IPS-15b (cell line): ENCODE measurements at regions not wholly inside any gene's neighbourhood (a gene's known extent, or its start where the extent isn't known, plus 50 kb on each side); places are given as distances from the start of the nearest gene placed in this dataset.

ENCODE experiments used
- H3K27me3 ChIP-seq: one replicate; pipeline ENCODE4 v1.6.1; 2013; ENCODE audit warnings: low read length; ENCODE audit not compliant: control insufficient read depth, insufficient read depth
- H3K36me3 ChIP-seq: one replicate; pipeline ENCODE4 v1.6.1; 2013; ENCODE audit warnings: low read length; ENCODE audit not compliant: control insufficient read depth, insufficient read depth
- H3K4me1 ChIP-seq: one replicate; pipeline ENCODE4 v1.6.1; 2013; ENCODE audit warnings: mild to moderate bottlenecking, low read length; ENCODE audit not compliant: control insufficient read depth, insufficient read depth
- H3K4me3 ChIP-seq: one replicate; pipeline ENCODE4 v1.5.1; 2013; ENCODE audit warnings: low read depth, low read length
- H3K9ac ChIP-seq: one replicate; pipeline ENCODE4 v1.6.1; 2013; ENCODE audit warnings: low read depth, mild to moderate bottlenecking, low read length
- H3K9me3 ChIP-seq: one replicate; pipeline ENCODE4 v1.6.1; 2013; ENCODE audit warnings: mild to moderate bottlenecking, low read length; ENCODE audit not compliant: control insufficient read depth, insufficient read depth

DNA sequence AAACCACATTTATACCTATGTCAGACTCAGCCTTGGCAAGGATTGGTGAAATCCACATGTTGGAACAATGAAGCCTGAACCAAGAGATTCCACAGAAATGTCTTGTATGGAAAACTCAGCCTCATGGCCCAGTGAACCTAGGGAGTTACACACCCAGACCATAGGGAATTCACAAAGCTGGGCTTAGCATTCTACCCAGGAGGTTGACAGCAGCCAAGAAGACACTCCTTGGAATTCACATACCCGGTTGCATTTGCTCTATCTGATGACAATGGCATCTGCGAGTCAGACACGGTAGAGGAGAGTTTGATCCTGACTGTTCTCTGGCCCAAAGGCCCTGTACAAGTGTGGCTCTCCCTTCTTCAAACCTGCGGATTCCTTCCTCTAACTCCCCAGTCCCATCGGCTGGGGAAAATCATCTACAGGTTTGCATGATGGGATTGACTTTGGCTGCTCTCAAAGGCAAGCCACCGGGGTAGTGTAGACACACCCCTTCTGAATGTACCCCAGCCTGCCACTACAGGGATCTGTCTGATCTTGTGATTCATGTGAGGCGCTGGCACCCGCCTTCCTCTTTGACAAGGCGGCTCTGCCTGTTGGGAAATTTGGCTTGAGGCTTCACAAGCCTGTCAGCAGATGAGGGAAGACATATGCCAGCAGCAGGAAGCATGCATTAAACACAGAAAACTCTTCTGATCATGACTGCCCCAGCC, 297.3 kb upstream of the KAZN start:
- H3K4me3 ChIP-seq: no peak overlapping the region
- H3K27me3 ChIP-seq: no peaks in the 10 kb centered on the region
- H3K9ac ChIP-seq: no peak overlapping the region
- no peaks in the 10 kb centered on the region for H3K9me3 ChIP-seq
- peaks cover 2% of the 10 kb centered on the region for H3K4me1 ChIP-seq
- H3K36me3 ChIP-seq: no peaks in the 10 kb centered on the region

DNA sequence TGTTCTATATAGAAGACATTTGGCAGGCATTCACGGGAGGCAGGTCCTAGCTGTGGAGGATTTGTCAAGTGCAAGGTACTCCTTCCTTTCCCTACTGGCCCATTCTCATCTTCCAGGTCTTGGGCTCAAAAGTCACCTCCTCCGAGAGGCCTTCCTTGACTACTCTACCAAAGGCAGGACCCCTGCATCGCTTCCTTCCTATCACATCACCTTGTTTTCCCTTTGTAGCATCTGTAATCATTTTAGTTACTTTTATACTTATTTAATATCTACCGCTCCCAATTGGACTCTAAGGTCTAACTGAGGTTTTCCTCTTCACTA, 296.8 kb upstream of the KAZN start:
- H3K9ac ChIP-seq: no peak overlapping the region
- no peak overlapping the region for H3K4me3 ChIP-seq
- peaks cover 2% of the 10 kb centered on the region for H3K4me1 ChIP-seq
- H3K36me3 ChIP-seq: no peaks in the 10 kb centered on the region
- no peaks in the 10 kb centered on the region for H3K27me3 ChIP-seq
- no peaks in the 10 kb centered on the region for H3K9me3 ChIP-seq

DNA sequence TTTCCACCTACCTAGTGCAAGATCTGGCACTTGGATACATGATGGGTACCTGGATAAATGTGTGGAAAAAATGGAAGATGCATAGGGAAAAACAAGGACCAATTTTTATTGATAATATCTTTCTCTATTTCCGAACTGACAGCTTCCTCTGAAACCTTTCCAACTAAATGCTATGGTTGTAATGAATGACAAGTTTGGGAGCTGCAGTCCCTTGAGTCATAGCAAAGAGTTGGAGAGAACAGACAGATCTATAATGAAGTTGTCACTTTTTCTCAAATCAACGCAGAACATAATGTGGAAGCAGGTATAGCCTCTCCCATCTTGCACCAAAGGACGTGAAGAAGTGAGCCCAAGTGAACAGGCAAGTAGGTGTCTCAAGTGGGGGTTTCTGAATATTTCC, 296.5 kb upstream of the KAZN start:
- Histone ChIP-seq H3K36me3 (no peaks in the 10 kb centered on the region), H3K9ac (no peak overlapping the region), H3K4me3 (no peak overlapping the region), H3K4me1 (peaks cover 2% of the 10 kb centered on the region), H3K9me3 (no peaks in the 10 kb centered on the region), H3K27me3 (no peaks in the 10 kb centered on the region)

DNA sequence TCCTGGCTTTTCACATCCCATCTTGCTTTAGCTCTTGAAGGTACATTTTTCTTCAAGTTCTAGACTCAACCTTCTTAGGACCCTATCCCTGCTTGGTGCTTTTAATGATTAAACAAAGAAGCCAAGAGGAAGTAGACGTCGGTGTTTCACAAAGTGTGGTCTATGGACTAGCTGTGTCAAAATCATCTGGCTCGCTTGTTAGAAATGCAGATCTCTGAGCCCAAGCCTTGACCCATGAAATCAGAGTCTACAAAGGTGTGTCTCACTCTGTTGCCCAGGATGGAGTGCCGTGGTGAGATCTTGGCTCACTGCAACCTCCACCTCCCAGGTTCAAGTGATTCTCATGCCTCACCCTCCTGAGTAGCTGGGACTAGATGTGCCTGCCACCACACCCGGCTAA, 295.5 kb upstream of the KAZN start:
- H3K4me3 ChIP-seq: no peak overlapping the region
- no peaks in the 10 kb centered on the region for H3K9me3 ChIP-seq
- no peaks in the 10 kb centered on the region for H3K4me1 ChIP-seq
- no peak overlapping the region for H3K9ac ChIP-seq
- H3K27me3 ChIP-seq: no peaks in the 10 kb centered on the region
- H3K36me3 ChIP-seq: no peaks in the 10 kb centered on the region

DNA sequence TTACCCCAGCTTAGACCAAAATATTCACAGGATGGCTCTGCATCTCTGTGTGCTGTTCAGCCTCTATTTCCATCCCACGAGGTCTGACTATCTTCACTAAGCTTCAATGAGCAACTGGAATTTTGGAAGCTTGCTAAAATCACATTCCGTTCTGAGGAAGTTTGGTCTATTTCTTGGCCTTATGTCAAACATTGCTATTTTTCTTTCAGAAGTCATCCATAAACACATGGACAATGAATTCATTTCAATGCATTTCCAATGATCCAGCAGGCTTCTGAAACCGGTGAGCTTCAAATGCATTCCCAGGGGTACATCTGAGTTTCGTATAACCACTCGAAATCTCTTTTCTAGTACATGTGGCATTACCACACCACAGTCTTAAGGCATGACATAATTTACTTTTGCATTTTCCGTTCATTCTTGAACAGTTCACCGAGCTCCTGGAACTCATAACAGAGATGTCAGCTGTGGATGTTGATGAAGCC, 294.1 kb upstream of the KAZN start:
- Histone ChIP-seq H3K9ac (no peak overlapping the region), H3K9me3 (no peaks in the 10 kb centered on the region), H3K4me1 (no peaks in the 10 kb centered on the region), H3K27me3 (no peaks in the 10 kb centered on the region), H3K4me3 (no peak overlapping the region), H3K36me3 (no peaks in the 10 kb centered on the region)

DNA sequence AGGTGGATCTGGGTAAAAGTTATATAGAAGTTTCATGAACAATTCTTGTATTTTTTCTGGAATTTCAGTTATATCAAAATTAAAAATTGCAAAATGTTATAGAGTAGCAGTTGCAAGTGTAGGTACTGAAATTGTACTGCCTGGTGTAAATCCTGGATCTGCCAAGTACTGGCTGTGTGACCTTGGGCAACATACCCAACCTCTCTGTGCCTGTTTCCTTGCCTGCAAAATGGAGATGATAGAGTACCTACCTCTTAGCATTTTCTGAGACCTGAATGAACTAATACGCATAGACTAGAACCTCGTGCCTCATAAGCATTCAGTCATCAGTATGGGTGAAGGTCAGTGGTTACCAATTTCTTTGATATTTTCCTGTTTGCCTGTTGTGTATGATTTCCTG, 290.0 kb upstream of the KAZN start:
- Histone ChIP-seq H3K27me3 (no peaks in the 10 kb centered on the region), H3K9ac (no peak overlapping the region), H3K36me3 (no peaks in the 10 kb centered on the region), H3K9me3 (no peaks in the 10 kb centered on the region), H3K4me1 (no peaks in the 10 kb centered on the region), H3K4me3 (no peak overlapping the region)

DNA sequence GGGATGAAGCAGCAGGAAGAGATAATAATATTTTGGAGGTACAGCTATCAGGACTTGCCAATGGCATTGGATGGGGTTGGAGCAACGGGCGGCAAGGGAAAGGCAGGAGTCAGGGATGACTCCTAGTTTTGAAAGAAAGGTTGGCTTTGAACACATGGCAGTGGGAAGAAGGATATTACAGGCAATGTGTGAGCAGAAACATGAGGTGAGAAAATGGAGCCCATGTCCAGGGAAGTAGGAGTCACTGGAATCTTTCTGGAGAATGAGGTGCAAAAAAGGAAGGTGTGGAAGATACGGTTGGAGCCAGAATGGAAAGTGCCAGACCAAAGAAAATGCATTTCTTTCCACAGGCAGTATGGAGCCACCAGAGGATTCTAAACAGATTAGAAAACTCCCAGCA, 288.5 kb upstream of the KAZN start:
- Histone ChIP-seq H3K4me3 (no peak overlapping the region), H3K9ac (no peak overlapping the region), H3K36me3 (no peaks in the 10 kb centered on the region)

DNA sequence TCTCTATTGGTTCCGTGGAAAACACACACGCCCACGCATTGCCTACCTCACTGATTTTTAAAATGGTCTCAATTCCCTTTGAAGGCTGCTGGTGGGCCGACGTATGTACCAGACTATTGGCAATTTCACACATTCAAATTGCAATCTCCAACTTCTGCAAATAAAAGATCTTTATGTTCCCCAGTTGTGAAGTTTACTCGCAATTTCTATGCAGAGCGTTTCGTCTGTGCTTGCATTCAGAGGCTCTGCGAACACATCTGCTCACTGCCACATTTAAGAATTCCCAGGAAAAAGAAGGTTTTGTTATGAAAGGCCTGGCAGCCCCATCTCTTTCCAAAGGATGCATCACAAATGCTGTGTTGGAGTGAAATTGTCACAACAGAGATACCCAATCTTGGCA, 288.0 kb upstream of the KAZN start:
- no peaks in the 10 kb centered on the region for H3K27me3 ChIP-seq
- no peaks in the 10 kb centered on the region for H3K4me1 ChIP-seq
- H3K4me3 ChIP-seq: no peak overlapping the region
- no peak overlapping the region for H3K9ac ChIP-seq
- no peaks in the 10 kb centered on the region for H3K9me3 ChIP-seq
- H3K36me3 ChIP-seq: no peaks in the 10 kb centered on the region

More for the DNA sequence above, 288.5 kb upstream of the KAZN start:
- Histone ChIP-seq H3K4me1 (no peaks in the 10 kb centered on the region), H3K9me3 (no peaks in the 10 kb centered on the region), H3K27me3 (no peaks in the 10 kb centered on the region)

DNA sequence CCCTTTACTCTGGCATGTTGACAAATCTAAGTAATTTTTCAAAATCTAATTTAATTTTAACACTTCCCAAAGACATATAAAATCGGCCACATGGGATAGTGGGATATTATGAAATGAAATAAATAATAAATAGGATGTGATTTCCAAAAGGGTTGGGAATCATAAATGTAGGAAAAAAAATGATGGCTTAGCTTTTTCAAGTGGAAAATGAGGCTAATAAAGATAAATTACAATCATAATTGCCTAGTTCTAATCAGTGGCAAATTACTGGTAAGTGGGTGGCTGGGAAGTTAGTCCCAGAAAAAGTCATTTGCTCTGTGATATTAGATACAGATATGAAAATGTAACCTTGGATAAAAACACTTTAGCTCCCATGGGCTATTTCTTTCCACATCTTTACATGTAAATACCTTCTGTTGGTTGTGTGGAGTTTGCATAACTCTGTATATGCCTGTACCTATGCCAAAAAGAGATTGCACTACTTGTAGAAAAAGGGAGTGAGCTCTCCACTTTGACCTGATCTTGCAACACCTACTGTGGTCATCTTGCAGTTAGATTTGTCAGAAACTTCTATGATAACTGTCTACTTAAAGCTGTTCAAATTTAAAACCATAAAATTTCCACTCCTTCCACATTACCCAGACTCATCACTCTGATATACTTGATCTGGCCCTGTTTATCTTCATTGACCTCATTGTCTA, 284.6 kb upstream of the KAZN start:
- Histone ChIP-seq H3K9me3 (no peaks in the 10 kb centered on the region), H3K9ac (no peak overlapping the region), H3K4me3 (no peak overlapping the region), H3K36me3 (no peaks in the 10 kb centered on the region), H3K27me3 (no peaks in the 10 kb centered on the region), H3K4me1 (no peaks in the 10 kb centered on the region)

DNA sequence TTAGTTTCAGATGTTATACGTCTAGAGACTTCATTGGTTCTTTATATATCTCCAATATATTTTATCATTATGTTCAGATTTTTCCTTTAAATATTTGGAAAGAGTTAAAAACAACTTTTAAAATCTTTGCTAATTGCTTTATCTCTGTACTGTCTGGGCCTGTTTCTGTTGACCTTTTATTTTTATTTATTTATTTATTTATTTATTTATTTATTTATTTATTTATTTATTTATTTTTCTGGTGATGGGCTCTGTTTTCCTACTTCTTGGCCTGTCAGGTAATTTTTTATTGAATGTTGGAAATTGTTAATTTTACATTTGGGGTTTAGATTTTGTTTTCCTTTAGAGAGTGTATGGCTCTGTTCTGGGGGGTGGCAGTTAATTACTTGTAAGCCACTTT, 279.7 kb upstream of the KAZN start:
- no peak overlapping the region for H3K4me3 ChIP-seq
- H3K4me1 ChIP-seq: peaks cover 9% of the 10 kb centered on the region
- H3K36me3 ChIP-seq: no peaks in the 10 kb centered on the region
- H3K27me3 ChIP-seq: no peaks in the 10 kb centered on the region
- no peaks in the 10 kb centered on the region for H3K9me3 ChIP-seq
- no peak overlapping the region for H3K9ac ChIP-seq

DNA sequence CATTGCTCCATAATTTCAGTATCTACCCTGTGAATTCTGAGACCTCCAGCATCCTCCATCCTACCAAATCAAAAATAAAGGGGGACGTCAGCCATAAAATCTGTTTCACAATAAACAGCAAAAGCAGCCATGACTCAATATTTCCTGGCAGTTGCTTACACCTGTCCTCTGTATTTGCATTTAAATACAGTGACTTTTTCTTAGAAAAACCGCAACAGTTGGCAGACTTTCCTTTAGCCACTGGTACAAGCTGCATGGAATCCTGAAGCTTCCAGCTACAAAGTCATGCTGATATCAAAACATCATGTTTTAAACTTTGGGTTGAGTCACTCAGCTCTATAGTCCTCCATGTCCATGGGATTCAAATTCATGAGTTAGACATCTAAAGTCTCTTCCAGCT, 278.0 kb upstream of the KAZN start:
- Histone ChIP-seq H3K9me3 (no peaks in the 10 kb centered on the region), H3K4me3 (no peak overlapping the region), H3K36me3 (no peaks in the 10 kb centered on the region), H3K9ac (no peak overlapping the region), H3K27me3 (no peaks in the 10 kb centered on the region), H3K4me1 (peaks cover 9% of the 10 kb centered on the region)

DNA sequence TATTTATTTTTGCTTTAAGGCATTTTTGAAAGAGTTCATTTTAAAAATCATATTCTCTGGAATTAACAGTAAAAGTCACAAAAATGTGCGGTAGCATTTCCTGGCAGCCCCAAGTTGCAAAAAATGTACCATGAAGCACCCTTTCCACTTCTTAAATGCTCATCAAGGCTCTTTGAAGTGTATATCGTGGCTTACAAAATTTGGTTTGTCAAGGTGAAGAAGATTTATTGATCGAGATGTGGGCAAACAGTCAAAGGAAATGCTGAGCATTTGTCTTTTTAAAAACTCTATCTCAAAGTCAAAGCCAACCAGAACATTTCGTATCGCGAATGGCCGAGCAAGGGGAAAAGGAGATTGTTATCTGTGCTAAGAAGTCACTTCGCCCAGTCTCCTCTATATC, 277.5 kb upstream of the KAZN start:
- Histone ChIP-seq H3K4me3 (no peak overlapping the region), H3K27me3 (no peaks in the 10 kb centered on the region), H3K9ac (no peak overlapping the region), H3K36me3 (no peaks in the 10 kb centered on the region), H3K9me3 (no peaks in the 10 kb centered on the region), H3K4me1 (peaks cover 9% of the 10 kb centered on the region)
